ENCODE measurements at regions not wholly inside any gene's neighbourhood (a gene's known extent, or its start where the extent isn't known, plus 50 kb on each side); places are given as distances from the start of the nearest gene placed in this dataset.

DNA sequence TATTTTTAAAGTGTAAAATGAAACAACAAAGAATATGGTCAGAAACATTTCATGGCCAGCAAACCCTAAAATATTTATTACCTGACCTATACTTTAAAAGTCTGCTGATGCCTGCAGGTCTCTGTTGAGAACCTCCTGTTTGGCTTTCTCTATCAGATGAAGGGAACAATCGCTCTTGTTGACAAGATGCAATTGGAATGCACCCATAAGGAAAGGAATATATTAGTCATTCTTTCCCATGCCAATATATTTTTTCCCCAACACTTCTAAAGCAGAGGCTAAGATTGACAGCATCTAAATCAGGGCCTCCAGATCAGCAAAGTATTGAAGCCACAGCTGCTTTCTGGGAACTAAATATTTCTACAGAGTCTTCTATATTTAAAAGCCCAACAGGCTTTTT is 897.8 kb downstream of the EPHA7 start:
- no peak for TF ChIP-seq ZNF274 (IDR thresholded peaks at IDR 0.05; ENCODE audit: low read depth, low read length)
- TF ChIP-seq YY1 (IDR thresholded peaks at IDR 0.05; ENCODE audit: insufficient read depth, insufficient read length), result no peak
